ENCODE measurements at regions not wholly inside any gene's neighbourhood (a gene's known extent, or its start where the extent isn't known, plus 50 kb on each side); places are given as distances from the start of the nearest gene placed in this dataset.

DNA sequence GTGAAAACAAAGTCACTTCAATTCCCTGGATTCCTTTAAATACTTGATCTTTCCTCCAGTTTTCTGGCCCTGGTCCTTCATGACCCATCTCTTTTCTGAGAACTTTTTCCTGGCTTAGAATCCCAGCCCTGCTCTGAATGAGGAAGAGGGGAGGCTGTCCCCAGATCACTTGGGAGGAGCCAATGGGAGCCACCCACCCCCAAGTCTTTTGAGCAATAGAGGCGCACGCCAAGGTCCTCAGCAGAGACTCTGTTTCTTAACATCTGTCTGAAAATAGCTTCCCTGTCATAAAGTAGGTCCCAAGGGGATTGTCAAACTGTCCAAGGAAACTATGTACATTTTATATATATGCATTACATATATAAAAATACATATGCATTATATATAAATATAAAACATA is 126.8 kb downstream of the ADRA2A start:
- no peak for DNase-seq

DNA sequence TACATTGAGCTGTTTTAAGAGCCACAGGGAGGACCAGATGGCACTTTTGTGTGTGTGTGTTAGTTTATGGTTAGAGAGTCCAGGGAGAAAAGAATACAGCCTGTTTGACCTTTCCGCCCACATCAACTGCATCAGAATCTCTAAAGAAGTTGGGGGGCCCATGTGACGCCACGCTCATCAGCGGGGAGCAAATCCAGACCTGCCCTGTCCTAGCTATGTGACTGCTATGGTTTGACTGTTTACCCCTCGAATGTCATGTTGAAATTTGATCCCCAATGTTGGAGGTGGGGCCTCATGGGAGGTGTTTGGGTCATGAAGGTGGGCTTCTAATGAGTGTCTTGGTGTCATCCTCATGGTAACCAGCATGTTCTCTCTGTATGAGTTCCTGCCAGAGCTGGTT is 128.0 kb downstream of the ADRA2A start:
- DNase-seq: no peak

DNA sequence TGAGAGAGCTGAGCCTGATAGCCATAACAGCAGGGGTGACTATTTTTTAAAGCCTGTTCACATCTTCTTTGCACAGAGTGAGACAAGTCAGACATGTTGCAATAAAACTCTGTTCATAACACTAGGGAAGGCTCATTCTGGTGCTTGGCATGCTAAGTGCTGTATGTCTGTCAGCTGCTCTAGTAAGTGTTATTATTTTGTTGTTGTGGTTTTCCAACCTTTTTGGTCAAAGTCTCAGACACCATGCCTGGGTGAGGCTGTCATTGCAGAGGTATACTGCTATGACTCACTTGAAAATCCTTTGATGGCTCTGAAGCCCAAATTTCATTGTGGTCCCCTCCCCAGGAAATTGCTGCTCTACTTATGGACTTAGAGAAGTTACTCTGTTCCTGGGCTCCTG is 129.7 kb downstream of the ADRA2A start:
- no peak for DNase-seq

DNA sequence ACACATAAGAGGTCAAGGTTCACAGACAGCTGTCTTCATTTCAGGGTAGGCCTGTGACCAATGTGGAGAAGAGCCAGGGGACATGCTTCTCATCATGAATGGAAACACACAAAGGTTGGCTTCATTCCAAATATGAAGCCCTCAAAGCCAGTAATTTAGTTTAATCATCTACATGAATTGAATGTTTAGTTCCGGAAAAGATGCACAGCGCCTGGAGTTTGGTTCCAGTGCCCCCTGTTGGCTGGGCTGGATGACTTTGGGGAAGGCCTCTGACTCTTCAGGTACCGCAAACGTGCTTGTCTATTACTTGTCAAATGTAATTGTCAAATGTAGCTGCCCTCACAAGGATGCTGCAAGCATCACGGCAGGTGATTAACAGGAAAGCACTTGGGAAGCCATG is 130.7 kb downstream of the ADRA2A start:
- no peak for DNase-seq

DNA sequence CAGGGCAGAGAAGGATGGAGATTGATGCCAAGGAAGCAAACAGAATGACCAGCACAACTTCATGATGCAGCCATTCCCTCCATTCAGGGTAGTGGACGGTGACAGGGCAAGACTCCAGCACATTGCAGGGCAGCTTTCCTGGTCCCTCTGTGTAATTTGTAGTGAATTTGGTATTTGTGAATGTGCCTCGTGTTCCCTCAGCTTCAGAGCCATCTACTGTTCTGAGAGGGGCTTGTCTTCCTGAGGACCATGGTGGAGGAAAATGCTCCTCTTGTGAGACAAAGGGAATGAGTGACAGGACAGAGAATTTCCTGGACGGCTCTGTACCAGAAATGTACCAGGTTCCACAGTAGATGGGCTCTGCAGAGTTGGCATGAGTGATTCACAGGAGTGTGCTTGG is 132.1 kb downstream of the ADRA2A start:
- no peak for DNase-seq

- DNase-seq: no peak
Measured at GRCh38 chr10:111209692-111210091, 132.9 kb downstream of the ADRA2A start.

DNA sequence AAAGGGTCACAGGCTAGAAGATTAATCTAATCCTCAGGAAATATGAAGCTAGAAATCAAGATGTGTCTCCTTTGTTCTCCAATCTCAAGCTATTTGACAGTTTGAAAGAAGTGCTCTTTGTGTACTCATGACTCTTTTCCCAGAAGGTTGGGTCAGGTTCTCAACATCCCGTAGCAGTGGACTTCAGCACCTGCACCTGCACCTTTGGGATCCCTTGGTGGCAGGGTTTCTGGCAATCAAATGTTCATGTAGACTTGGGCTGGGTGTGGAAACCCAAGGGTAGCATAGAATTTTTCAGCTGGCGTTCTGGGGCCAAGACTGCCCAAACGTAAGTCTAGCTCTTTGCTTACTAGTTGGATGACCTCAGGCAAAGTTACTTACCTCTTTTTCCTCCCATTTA is 134.4 kb downstream of the ADRA2A start:
- no peak for DNase-seq

GRCh38 chr10:111211706-111212105 is 134.9 kb downstream of the ADRA2A start:
- no peak for DNase-seq

DNA sequence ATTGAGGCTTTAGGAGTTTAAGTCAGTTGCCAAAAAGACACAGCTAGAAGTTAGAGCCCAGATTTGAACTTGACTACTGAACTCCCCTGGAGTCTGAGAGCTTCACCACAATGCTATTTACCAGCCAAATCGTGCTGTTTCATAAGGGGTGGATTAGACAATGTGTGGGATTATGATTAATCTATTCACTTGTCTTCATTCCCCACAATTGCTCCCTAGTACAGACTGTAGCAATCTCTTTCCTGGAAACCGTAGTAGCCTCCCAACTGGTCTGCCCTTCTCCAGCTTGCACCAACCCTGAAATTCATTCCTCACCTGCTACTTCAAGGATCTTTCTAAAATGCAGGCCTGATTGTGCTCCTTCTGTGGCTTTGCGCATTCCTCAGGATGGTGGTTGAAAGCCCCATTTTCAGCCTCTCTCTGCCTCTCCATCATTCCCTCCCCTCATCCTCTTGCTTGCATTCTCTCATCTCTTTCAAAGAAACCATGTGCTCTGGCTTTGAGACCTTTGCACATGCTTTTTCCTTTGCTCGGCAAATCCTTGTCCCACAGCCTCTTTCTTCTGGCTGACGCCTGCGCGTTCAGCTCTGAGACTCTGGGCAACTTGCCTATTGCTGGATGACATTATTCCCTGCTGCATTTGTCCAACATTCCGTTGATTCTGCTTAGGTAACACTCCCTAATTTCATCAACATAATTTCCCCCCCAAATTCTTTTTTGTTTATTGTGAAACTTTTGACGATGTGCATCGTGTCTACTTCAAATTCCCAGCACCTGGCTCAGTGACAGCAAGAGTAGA is 145.1 kb downstream of the ADRA2A start:
- DNase-seq: no peak

GRCh38 chr10:111222961-111223360 is 146.1 kb downstream of the ADRA2A start:
- DNase-seq: no peak

DNA sequence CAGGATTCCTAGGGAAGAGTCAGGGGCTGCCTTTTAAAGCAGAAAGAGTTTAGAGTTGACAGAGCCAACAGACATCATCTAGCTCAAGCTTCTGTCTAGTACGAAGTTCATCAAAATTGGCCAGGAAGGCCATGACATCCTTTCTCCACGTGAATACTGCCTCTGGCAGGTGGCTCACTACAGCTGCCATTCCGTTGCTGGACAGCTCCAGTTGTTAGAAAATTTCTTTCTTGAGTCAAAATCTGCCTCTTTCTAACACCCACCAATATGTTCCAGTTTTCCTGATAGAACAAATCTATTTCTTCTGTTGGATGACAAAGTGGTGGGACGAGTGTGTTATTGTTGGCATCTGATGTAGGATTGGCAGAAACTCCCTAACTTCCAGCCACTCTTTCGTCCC is 154.9 kb downstream of the ADRA2A start:
- DNase-seq: no peak

GRCh38 chr10:111233439-111233838 is 156.6 kb downstream of the ADRA2A start:
- no peak for DNase-seq

DNA sequence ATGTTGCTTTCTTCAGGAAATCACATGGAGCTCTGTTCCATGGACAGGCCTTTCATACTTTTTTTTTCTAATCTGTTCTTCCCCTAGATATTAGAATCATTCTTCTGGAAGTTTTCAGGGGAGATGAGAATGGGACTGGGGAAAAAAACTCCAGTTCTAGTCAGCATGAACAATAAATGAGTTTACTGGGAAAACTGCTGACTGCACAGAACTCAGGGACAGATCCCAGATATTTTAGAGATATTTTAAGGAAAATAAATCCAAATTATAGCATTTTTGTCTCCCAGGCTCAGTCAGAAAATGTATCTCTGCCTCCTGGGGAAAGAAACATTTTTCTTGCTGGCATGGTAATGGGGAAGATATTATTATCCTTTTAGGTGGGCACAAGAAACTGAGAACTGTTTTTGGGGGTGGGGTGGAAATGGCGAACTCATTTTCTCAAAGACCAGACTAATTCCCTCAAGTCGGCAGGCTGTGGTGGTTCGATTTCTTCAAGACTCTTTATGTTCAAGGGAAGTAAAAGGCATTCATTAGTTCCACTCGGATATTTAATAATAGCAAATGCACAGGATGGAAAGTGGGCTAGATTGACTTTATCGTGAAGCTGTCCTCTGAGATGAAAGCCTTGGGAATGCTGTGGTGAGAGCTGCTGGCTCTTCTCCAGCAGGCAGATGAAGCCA is 157.5 kb downstream of the ADRA2A start:
- no peak for DNase-seq

- no peak for DNase-seq
Measured at GRCh38 chr10:111234914-111235302, 158.1 kb downstream of the ADRA2A start.

DNA sequence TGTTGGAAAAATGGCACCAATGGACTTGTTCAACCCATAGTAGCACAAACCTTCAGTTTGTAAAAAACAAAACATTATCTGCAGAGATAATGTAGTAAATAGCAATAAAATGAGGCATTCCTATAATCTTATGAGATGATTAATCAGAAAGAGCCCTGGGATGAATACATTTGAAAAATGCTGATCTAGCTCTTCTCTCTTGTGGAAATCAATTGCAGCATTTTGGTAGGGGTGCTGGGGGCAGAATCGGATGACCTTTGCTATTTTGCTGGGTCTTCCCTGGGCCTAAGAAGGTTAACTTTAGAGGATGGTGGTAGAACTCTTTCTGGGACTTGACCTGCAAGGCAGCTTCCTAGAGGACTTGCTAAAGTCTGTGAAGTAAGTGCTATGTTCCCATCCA is 163.5 kb downstream of the ADRA2A start:
- DNase-seq: no peak

DNA sequence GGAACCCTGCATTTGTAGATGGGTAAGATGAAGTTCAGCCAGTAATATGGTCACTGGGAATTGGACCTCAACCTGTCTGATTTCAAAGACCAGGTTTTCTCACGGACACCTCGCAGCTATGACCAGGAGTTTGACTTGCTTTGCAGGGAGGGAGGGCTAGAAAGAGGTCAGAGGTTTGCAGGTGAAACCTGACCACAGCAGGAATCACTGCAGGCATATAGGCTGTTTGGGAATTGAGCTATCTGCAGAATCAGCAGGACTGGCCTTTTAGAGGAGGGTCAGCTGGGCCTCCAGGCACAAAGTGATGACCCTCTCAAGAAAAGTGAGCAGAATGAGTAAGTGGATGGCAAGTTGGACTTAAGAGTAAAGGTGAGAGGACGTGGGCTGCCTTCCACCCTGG is 166.3 kb downstream of the ADRA2A start:
- DNase-seq: peak; percentile 65

GRCh38 chr10:111246136-111246535 is 169.3 kb downstream of the ADRA2A start:
- DNase-seq: no peak

GRCh38 chr10:111246814-111247452 is 170.1 kb downstream of the ADRA2A start:
- DNase-seq: no peak

- DNase-seq: peak; percentile 63
Measured at GRCh38 chr10:111247781-111248389, 171.1 kb downstream of the ADRA2A start.

- DNase-seq: no peak
Measured at GRCh38 chr10:111249925-111250324, 173.1 kb downstream of the ADRA2A start.

DNA sequence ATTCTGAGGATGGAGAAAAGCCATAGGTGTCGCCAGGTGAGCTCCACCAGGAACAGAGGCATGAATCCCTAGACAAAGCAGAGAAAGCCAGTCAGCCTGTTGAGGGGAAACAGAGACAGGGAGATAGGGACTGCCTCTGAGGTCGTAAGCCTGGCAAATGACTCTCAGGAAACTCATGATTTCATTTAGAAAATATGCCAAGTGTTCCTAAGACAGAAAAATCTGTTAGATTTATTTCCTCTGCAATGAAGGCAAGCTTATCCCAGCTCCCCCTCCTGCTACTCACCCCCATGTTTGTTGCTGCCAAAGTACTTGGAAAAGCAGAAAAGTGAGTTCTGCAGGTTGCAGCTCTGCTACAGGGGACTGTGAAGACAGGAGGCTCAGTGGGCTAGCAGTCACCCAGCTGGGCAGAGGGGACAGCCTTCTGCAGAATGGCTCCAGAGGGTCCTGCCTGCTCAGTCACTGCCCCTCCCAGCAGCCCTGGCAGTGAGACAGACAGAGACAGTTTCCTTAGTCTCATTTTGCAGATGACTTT is 184.3 kb downstream of the ADRA2A start:
- DNase-seq: peak; percentile 72

DNA sequence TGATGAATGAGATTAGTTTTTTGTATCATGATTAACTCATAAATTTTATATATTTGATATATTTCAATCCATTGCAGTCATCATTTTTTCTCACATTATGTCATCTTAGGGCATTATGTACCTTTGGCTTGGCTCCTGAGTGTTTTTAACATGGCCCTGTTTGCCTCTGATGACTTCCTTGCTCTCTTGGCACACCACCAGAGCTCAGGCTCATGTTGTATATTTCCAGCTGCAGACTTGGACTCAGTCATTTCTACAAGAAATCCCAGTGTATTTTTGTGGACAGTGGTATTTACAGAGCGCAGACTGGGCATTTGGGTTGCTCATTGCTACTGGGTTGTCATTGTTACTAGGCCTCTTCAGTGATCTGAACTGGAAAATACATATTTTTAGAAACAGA is 188.5 kb downstream of the ADRA2A start:
- DNase-seq: no peak

GRCh38 chr10:111266165-111266564 is 189.3 kb downstream of the ADRA2A start:
- no peak for DNase-seq
